ENCODE measurements at regions not wholly inside any gene's neighbourhood (a gene's known extent, or its start where the extent isn't known, plus 50 kb on each side); places are given as distances from the start of the nearest gene placed in this dataset.

DNA sequence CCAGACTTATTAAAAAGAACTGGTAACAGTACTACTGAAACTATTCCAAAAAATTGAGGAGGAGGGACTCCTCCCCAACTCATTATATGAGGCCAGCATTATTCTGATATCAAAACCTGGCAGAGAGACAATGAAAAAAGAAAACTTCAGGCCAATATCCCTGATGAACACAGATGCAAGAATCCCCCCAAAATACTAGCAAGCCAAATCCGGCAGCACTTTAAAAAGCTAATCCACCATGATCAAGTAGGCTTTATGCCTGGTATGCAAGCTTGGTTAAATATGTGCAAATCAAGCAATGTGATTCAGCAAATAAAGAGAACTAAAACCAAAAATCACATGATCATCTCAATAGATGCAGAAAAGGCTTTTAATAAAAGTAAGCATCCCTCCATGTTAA, 2271.0 kb upstream of the C9orf72 start:
- Histone ChIP-seq H3K36me3 (ENCODE audit: control insufficient read depth, insufficient read depth, low read length) (no peaks in the 10 kb centered on the region), H3K18ac (ENCODE audit: low read depth, low read length) (no peak overlapping the region), H3K9ac (ENCODE audit: low read depth, low read length) (no peak overlapping the region), H2BK20ac (ENCODE audit: low read depth, low read length) (no peak overlapping the region), H3K4me2 (ENCODE audit: low read depth, low read length) (no peak overlapping the region), H4K5ac (ENCODE audit: low read depth, low read length) (no peak overlapping the region), H4K91ac (ENCODE audit: insufficient read depth, low read depth, low read length) (no peak overlapping the region), H3K4me3 (ENCODE audit: insufficient read depth, low read depth, low read length) (no peak overlapping the region), H2AK9ac (replicated peaks; ENCODE audit: low read depth, low read length, poor library complexity) (no peak overlapping the region), H4K20me1 (ENCODE audit: insufficient read depth, low read length) (no peaks in the 10 kb centered on the region), H2AK5ac (ENCODE audit: low read depth, low read length) (no peak overlapping the region), H4K8ac (ENCODE audit: low read depth in 2 of 2, low read length in 2 of 2) (no peak overlapping the region), H3K23ac (ENCODE audit: low read depth, low read length) (no peak overlapping the region), H3K56ac (ENCODE audit: extremely low read depth, insufficient read depth, low read length) (no peak overlapping the region), H2BK5ac (ENCODE audit: low read depth, low read length, poor library complexity, severe bottlenecking) (no peak overlapping the region), H3K4ac (ENCODE audit: low read depth, low read length) (no peak overlapping the region), H3K9me3 (ENCODE audit: control insufficient read depth, insufficient read depth, low read length) (peaks cover 6% of the 10 kb centered on the region; the same call in 1 of the 2 replicates), H3K4me1 (ENCODE audit: control insufficient read depth, insufficient read depth, low read length) (no peaks in the 10 kb centered on the region), H2AFZ (replicated peaks; ENCODE audit: low read length, poor library complexity) (no peak overlapping the region), H3K27me3 (ENCODE audit: control insufficient read depth, insufficient read depth, low read length) (no peaks in the 10 kb centered on the region), H3K27ac (ENCODE audit: insufficient read depth, low read length) (no peak overlapping the region), H3K9me1 (ENCODE audit: insufficient read depth, low read length) (no peaks in the 10 kb centered on the region), H3K14ac (replicated peaks; ENCODE audit: low read depth, low read length) (no peak overlapping the region), H3K79me1 (ENCODE audit: low read depth in 1 of 2, low read length in 2 of 2) (no peaks in the 10 kb centered on the region), H2BK120ac (ENCODE audit: low read depth, low read length) (no peak overlapping the region), H2BK15ac (ENCODE audit: low read depth, low read length) (no peak overlapping the region)
- dilution Hi-C loops (cut with HindIII; ENCODE audit: low sequenced_read_pairs, unreplicated experiment) = no loop called here
- ChIA-PET CTCF (no interaction called here), POLR2A (ENCODE audit: unreplicated experiment) (no interaction called here)
- no peak for ATAC-seq (ENCODE audit: low read depth)
- intact Hi-C loops (cut with micrococcal nuclease) = loop anchor here (10.0 kb wide), 1 partner anchor 59 kb away; no protein-coding TSS in a partner anchor
- BruUV-seq (replicated peaks) = no TSS peak
- TF ChIP-seq USF2 (IDR thresholded peaks at IDR 0.05; ENCODE audit: low read depth, low read length) (no peak), CHD1 (IDR thresholded peaks at IDR 0.05; ENCODE audit: low read depth, low read length) (no peak), CEBPB (IDR thresholded peaks at IDR 0.05; ENCODE audit: low read depth, low read length) (no peak), MXI1 (IDR thresholded peaks at IDR 0.05; ENCODE audit: borderline replicate concordance, low read depth, low read length) (no peak), NFE2L2 (IDR thresholded peaks at IDR 0.05; ENCODE audit: low read depth, low read length) (no peak), RAD21 (IDR thresholded peaks at IDR 0.05; ENCODE audit: low read length) (no peak), POLR2A (IDR thresholded peaks at IDR 0.05; ENCODE audit: low read depth, low read length) (no peak), MAZ (IDR thresholded peaks at IDR 0.05; ENCODE audit: borderline replicate concordance, low read depth, low read length) (no peak), RFX5 (IDR thresholded peaks at IDR 0.05; ENCODE audit: low read depth, low read length) (no peak), ELK1 (IDR thresholded peaks at IDR 0.05; ENCODE audit: borderline replicate concordance, low read depth, low read length) (no peak), RCOR1 (IDR thresholded peaks at IDR 0.05; ENCODE audit: insufficient replicate concordance, low read length) (no peak), MAFK (IDR thresholded peaks at IDR 0.05; ENCODE audit: low read depth, low read length) (no peak), SMC3 (IDR thresholded peaks at IDR 0.05; ENCODE audit: low read depth, low read length) (no peak), BHLHE40 (IDR thresholded peaks at IDR 0.05; ENCODE audit: low read depth, low read length) (no peak)
- TF ChIP-seq, protein P1, sequence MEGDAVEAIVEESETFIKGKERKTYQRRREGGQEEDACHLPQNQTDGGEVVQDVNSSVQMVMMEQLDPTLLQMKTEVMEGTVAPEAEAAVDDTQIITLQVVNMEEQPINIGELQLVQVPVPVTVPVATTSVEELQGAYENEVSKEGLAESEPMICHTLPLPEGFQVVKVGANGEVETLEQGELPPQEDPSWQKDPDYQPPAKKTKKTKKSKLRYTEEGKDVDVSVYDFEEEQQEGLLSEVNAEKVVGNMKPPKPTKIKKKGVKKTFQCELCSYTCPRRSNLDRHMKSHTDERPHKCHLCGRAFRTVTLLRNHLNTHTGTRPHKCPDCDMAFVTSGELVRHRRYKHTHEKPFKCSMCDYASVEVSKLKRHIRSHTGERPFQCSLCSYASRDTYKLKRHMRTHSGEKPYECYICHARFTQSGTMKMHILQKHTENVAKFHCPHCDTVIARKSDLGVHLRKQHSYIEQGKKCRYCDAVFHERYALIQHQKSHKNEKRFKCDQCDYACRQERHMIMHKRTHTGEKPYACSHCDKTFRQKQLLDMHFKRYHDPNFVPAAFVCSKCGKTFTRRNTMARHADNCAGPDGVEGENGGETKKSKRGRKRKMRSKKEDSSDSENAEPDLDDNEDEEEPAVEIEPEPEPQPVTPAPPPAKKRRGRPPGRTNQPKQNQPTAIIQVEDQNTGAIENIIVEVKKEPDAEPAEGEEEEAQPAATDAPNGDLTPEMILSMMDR (conservative IDR thresholded peaks at IDR 0.05; ENCODE audit: low read depth, low read length) = no peak
- no CpG with 5 or more reads among the region's 1 CpG for WGBS, 2 experiments (ENCODE audit: extremely low coverage in 2 of 2, insufficient read length in 1 of 2)
- no peak for DNase-seq
- in situ Hi-C loops (cut with MboI; ENCODE audit: low sequenced_read_pairs) = no loop called here
